Parathyroid adenoma (tissue), 2 donors: ENCODE measurements at regions not wholly inside any gene's neighbourhood (a gene's known extent, or its start where the extent isn't known, plus 50 kb on each side); places are given as distances from the start of the nearest gene placed in this dataset.
"Not testable (repeated sequence)": the region's sequence is repeated elsewhere in the genome, so short reads cannot be mapped to it uniquely, and the experiment has no call there.

Experiments used
- H2AFZ ChIP-seq: fragments of 300-600 bp; sonication (generic); one replicate; pipeline ENCODE4 v1.7.0; 2017; ENCODE audit warnings: antibody characterized with exemption, mild to moderate bottlenecking
- H3K27ac ChIP-seq: fragments of 300-600 bp; sonication (generic); one replicate; pipeline ENCODE4 v1.7.0; 2017
- H3K27me3 ChIP-seq: fragments of 300-600 bp; sonication (generic); one replicate; pipeline ENCODE4 v1.7.0; 2017; ENCODE audit warnings: low read length; ENCODE audit not compliant: control insufficient read depth, insufficient read depth
- H3K36me3 ChIP-seq: fragments of 300-600 bp; sonication (generic); one replicate; pipeline ENCODE4 v1.7.0; 2017; ENCODE audit warnings: low read length; ENCODE audit not compliant: control insufficient read depth, insufficient read depth
- H3K4me1 ChIP-seq: fragments of 300-600 bp; sonication (generic); one replicate; pipeline ENCODE4 v1.7.0; 2017; ENCODE audit warnings: control low read depth
- H3K4me2 ChIP-seq: fragments of 300-600 bp; sonication (generic); one replicate; pipeline ENCODE4 v1.7.0; 2017; ENCODE audit warnings: low read length
- H3K4me3 ChIP-seq: fragments of 300-600 bp; sonication (generic); one replicate; pipeline ENCODE4 v1.7.0; 2017; ENCODE audit warnings: low read depth, low read length
- H3K79me2 ChIP-seq: fragments of 300-600 bp; sonication (generic); one replicate; pipeline ENCODE4 v1.7.0; 2017; ENCODE audit warnings: control low read depth
- H3K9ac ChIP-seq: fragments of 300-600 bp; sonication (generic); one replicate; pipeline ENCODE4 v1.7.0; 2017; ENCODE audit warnings: mild to moderate bottlenecking
- H3K9me3 ChIP-seq: fragments of 300-600 bp; sonication (generic); one replicate; pipeline ENCODE4 v1.7.0; 2017; ENCODE audit warnings: low read length; ENCODE audit not compliant: control insufficient read depth
- TF ChIP-seq, protein P1 (sequence below): fragments of 300-600 bp; sonication (generic); IDR thresholded peaks from one replicate; pipeline ENCODE4 v1.7.0; 2017; ENCODE audit warnings: antibody characterized with exemption, mild to moderate bottlenecking
- donor health status: primary hyperparathyroidism.

DNA sequence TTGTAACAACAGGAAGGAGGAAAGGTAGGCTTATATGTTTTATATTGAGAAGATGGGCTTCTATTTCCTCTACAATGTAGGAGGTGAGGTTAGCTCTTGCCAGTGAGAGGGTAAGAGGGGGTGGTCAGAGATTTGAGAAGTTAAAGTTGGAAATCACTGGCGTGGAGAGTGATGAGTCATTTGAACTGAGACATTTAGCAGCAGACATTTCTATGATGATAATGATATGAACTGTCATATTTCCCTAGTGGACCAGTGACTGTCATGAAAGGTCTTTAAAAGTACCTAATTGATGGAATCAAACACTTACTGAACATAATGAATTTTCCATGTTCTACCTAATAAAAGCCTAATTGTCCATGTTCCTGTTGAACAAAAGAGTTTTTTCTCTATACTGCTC is 126.1 kb downstream of the FAM161A start:
- no peaks in the 10 kb centered on the region for H3K79me2 ChIP-seq
- no peaks in the 10 kb centered on the region for H3K36me3 ChIP-seq
- no peak overlapping the region for H3K4me3 ChIP-seq
- no peak overlapping the region for H3K4me2 ChIP-seq
- no peak overlapping the region for H3K9ac ChIP-seq
- H3K27me3 ChIP-seq = no peaks in the 10 kb centered on the region
- H3K4me1 ChIP-seq = no peaks in the 10 kb centered on the region
- H3K27ac ChIP-seq = no peak overlapping the region
- H3K9me3 ChIP-seq = no peaks in the 10 kb centered on the region
- TF ChIP-seq, protein P1, sequence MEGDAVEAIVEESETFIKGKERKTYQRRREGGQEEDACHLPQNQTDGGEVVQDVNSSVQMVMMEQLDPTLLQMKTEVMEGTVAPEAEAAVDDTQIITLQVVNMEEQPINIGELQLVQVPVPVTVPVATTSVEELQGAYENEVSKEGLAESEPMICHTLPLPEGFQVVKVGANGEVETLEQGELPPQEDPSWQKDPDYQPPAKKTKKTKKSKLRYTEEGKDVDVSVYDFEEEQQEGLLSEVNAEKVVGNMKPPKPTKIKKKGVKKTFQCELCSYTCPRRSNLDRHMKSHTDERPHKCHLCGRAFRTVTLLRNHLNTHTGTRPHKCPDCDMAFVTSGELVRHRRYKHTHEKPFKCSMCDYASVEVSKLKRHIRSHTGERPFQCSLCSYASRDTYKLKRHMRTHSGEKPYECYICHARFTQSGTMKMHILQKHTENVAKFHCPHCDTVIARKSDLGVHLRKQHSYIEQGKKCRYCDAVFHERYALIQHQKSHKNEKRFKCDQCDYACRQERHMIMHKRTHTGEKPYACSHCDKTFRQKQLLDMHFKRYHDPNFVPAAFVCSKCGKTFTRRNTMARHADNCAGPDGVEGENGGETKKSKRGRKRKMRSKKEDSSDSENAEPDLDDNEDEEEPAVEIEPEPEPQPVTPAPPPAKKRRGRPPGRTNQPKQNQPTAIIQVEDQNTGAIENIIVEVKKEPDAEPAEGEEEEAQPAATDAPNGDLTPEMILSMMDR = no peak
- no peak overlapping the region for H2AFZ ChIP-seq

DNA sequence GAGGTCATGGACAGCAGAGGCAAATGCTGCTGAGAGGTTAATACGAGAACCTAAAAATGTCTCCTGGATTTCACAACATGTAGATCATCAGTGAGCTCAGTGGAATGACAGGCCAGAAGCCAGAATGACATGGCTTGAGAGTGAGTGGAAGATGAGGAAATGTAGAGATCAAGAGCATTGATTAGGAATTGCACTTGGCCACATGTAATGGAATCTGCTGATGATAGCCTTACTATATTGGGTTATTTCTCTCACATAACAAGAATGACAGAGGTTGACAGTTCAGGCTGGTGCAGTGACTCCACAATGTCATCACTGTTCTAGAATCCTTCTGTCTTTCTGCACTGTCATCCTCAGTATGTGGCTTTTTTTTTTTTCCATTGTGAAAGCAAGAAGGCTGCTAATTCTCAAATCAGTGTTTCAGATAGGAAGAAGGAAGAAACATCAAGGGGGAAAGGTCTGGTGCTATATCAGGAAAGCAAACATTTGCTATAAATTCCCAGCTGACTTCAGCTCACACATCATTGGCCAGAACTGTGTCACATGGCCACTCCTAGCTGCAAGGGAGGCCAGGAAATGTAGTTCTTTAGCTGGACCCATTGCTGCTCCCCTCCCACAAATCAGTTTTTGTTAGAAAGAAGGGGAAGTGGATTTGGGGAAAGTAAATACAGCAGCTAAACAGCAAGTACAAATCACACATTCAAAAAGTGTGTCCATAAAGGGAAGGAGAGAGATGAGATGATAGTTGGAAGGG is 127.2 kb downstream of the FAM161A start:
- H3K36me3 ChIP-seq = no peaks in the 10 kb centered on the region
- no peaks in the 10 kb centered on the region for H3K27me3 ChIP-seq
- TF ChIP-seq, protein P1 = no peak
- no peaks in the 10 kb centered on the region for H3K4me1 ChIP-seq
- no peaks in the 10 kb centered on the region for H3K9me3 ChIP-seq
- no peak overlapping the region for H3K4me3 ChIP-seq
- H2AFZ ChIP-seq = no peak overlapping the region
- no peaks in the 10 kb centered on the region for H3K79me2 ChIP-seq
- H3K4me2 ChIP-seq = no peak overlapping the region
- no peak overlapping the region for H3K27ac ChIP-seq
- H3K9ac ChIP-seq = no peak overlapping the region

DNA sequence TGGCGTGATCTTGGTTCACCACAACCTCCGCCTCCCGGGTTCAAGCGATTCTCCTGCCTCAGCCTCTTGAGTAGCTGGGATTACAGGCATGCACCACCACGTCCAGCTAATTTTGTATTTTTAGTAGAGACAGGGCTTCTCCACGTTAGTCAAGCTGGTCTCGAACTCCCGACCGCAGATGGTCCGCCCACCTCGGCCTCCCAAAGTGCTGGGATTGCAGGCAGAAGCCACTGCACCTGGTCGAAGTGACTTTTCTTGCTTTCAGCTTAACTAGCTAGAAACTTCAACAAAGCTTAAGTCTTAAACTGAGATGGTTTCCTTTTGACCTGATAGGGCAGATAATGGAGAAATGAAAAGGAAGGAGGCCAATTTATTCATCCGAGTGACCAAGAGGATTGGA is 130.5 kb downstream of the FAM161A start:
- not testable (repeated sequence) for H3K9ac ChIP-seq, H3K27me3 ChIP-seq, H3K27ac ChIP-seq, H3K4me3 ChIP-seq, H3K4me1 ChIP-seq, H3K9me3 ChIP-seq, H3K4me2 ChIP-seq, H2AFZ ChIP-seq, H3K79me2 ChIP-seq, H3K36me3 ChIP-seq

DNA sequence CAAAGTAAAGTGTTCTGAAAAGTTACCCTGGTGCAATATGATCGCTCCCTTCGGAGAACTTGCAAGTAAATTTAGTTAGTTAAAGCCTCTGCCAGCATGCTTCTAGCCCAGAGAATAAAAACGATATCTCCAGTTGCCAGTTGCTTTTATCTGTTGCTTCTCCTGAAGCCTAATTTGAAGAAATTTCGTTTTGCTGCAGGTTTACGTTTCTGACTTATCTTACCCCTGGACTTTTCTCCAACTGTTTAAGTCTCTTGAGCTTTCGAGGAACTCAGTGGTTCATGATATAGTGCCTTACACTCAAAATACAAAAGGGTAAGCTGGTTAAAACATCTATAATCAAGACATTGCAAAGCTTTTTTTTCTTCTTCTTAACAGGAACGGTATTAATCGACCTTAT is 131.1 kb downstream of the FAM161A start:
- Histone ChIP-seq H3K4me3 (no peak overlapping the region), H3K27me3 (no peaks in the 10 kb centered on the region)

DNA sequence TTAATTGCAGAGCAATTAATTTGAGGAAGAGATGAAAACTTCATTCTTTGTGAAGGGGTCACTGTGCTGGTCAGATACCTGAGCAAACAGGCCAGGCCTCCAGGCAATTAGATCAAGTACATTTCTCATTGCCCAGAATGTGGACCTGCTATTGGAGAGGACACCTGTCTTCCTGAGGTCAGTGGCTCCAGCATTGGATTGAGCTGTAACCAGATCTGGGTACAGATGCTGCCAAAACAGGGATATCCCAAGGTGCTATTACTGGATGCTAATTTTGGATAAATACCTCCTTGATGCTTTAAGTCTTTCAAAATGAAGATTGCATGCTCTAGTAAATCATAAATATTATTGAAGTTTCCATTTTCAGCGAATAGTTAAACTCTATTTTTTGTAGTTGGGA is 131.5 kb downstream of the FAM161A start:
- no peak overlapping the region for H3K4me2 ChIP-seq
- no peak overlapping the region for H3K9ac ChIP-seq
- H3K27me3 ChIP-seq = no peaks in the 10 kb centered on the region
- H3K4me3 ChIP-seq = no peak overlapping the region
- H3K36me3 ChIP-seq = no peaks in the 10 kb centered on the region
- no peak overlapping the region for H2AFZ ChIP-seq
- no peaks in the 10 kb centered on the region for H3K9me3 ChIP-seq
- no peaks in the 10 kb centered on the region for H3K79me2 ChIP-seq
- no peaks in the 10 kb centered on the region for H3K4me1 ChIP-seq
- TF ChIP-seq, protein P1 = no peak
- no peak overlapping the region for H3K27ac ChIP-seq

More for the DNA sequence above, 131.1 kb downstream of the FAM161A start:
- no peaks in the 10 kb centered on the region for H3K9me3 ChIP-seq
- no peak overlapping the region for H3K9ac ChIP-seq
- H2AFZ ChIP-seq = no peak overlapping the region
- H3K4me1 ChIP-seq = no peaks in the 10 kb centered on the region
- H3K79me2 ChIP-seq = no peaks in the 10 kb centered on the region
- no peak overlapping the region for H3K4me2 ChIP-seq
- TF ChIP-seq, protein P1 = no peak
- no peaks in the 10 kb centered on the region for H3K36me3 ChIP-seq
- H3K27ac ChIP-seq = no peak overlapping the region
